RWPE2 (cell line): ENCODE measurements at regions not wholly inside any gene's neighbourhood (a gene's known extent, or its start where the extent isn't known, plus 50 kb on each side); places are given as distances from the start of the nearest gene placed in this dataset.
"Not testable (repeated sequence)": the region's sequence is repeated elsewhere in the genome, so short reads cannot be mapped to it uniquely, and the experiment has no call there.

Experiments used
- ATAC-seq: fragments of 200-7000 bp; cut with Tn5 transposase; 3 replicates; pipeline ENCODE4 v1.9.1; 2021; ENCODE audit warnings: low read depth
- DNase-seq: peaks from one replicate; pipeline ENCODE4 v3.0.0-alpha.2; 2020; ENCODE audit warnings: low spot score
- H3K27ac ChIP-seq: fragments of 450-650 bp; 2 replicates; pipeline ENCODE4 v1.5.1; 2017; ENCODE audit warnings: mild to moderate bottlenecking; ENCODE audit not compliant: poor library complexity, severe bottlenecking
- H3K27me3 ChIP-seq: fragments of 250-450 bp; sonication (Bioruptor Pico); 2 replicates; pipeline ENCODE4 v1.5.1; 2021; ENCODE audit warnings: mild to moderate bottlenecking, moderate library complexity; ENCODE audit not compliant: insufficient read depth, poor library complexity, severe bottlenecking
- H3K36me3 ChIP-seq: fragments of 250-450 bp; sonication (Bioruptor Pico); 2 replicates; pipeline ENCODE4 v1.5.1; 2020; ENCODE audit warnings: low read depth, mild to moderate bottlenecking, moderate library complexity
- H3K4me1 ChIP-seq: fragments of 250-450 bp; sonication (Bioruptor Pico); 2 replicates; pipeline ENCODE4 v1.5.1; 2021; ENCODE audit warnings: mild to moderate bottlenecking, moderate library complexity; ENCODE audit not compliant: insufficient read depth, poor library complexity, severe bottlenecking
- H3K4me3 ChIP-seq: fragments of 250-450 bp; sonication (Bioruptor Pico); 2 replicates; pipeline ENCODE4 v1.5.1; 2021; ENCODE audit warnings: mild to moderate bottlenecking, moderate library complexity; ENCODE audit not compliant: severe bottlenecking
- H3K9me3 ChIP-seq: fragments of 250-450 bp; sonication (Bioruptor Pico); 2 replicates; pipeline ENCODE4 v1.5.1; 2021; ENCODE audit warnings: mild to moderate bottlenecking, moderate library complexity; ENCODE audit not compliant: severe bottlenecking
- CTCF ChIP-seq: fragments of 450-650 bp; IDR thresholded peaks from one replicate; pipeline ENCODE4 v1.5.1; 2017; ENCODE audit warnings: mild to moderate bottlenecking, moderate library complexity; ENCODE audit not compliant: poor library complexity, severe bottlenecking

- Histone ChIP-seq H3K36me3 (no peaks in the 10 kb centered on the region), H3K4me1 (no peaks in the 10 kb centered on the region), H3K4me3 (no peak overlapping the region), H3K27me3 (no peaks in the 10 kb centered on the region), H3K27ac (no peak overlapping the region), H3K9me3 (no peaks in the 10 kb centered on the region)
- DNase-seq (no peak), ATAC-seq (no peak)
- no peak for TF ChIP-seq CTCF
Measured at GRCh38 chr18:51491678-51492372, 294.3 kb upstream of the MEX3C start.

GRCh38 chr18:51498085-51498855, 300.8 kb upstream of the MEX3C start:
- Histone ChIP-seq H3K9me3 (no peaks in the 10 kb centered on the region), H3K4me1 (no peaks in the 10 kb centered on the region), H3K36me3 (no peaks in the 10 kb centered on the region), H3K4me3 (no peak overlapping the region), H3K27me3 (no peaks in the 10 kb centered on the region), H3K27ac (no peak overlapping the region)
- TF ChIP-seq CTCF: no peak
- no peak for DNase-seq
- no peak for ATAC-seq

GRCh38 chr18:51503351-51503750, 305.9 kb upstream of the MEX3C start:
- no peak overlapping the region for H3K4me3 ChIP-seq
- no peaks in the 10 kb centered on the region for H3K27me3 ChIP-seq
- no peaks in the 10 kb centered on the region for H3K36me3 ChIP-seq
- no peaks in the 10 kb centered on the region for H3K9me3 ChIP-seq
- no peak for TF ChIP-seq CTCF
- no peak for DNase-seq
- no peak for ATAC-seq
- no peak overlapping the region for H3K27ac ChIP-seq
- H3K4me1 ChIP-seq: no peaks in the 10 kb centered on the region

- ATAC-seq (no peak), DNase-seq (no peak)
- Histone ChIP-seq H3K4me1 (no peaks in the 10 kb centered on the region), H3K9me3 (no peaks in the 10 kb centered on the region), H3K27ac (no peak overlapping the region), H3K4me3 (no peak overlapping the region), H3K27me3 (no peaks in the 10 kb centered on the region), H3K36me3 (no peaks in the 10 kb centered on the region)
- TF ChIP-seq CTCF: no peak
Measured at GRCh38 chr18:51506811-51507210, 309.3 kb upstream of the MEX3C start.

GRCh38 chr18:51508410-51508809, 310.9 kb upstream of the MEX3C start:
- H3K36me3 ChIP-seq, DNase-seq, H3K27me3 ChIP-seq, ATAC-seq, H3K27ac ChIP-seq, H3K4me1 ChIP-seq, H3K4me3 ChIP-seq, H3K9me3 ChIP-seq: not testable (repeated sequence)
